ENCODE measurements at regions not wholly inside any gene's neighbourhood (a gene's known extent, or its start where the extent isn't known, plus 50 kb on each side); places are given as distances from the start of the nearest gene placed in this dataset.

- TF ChIP-seq, protein P1, sequence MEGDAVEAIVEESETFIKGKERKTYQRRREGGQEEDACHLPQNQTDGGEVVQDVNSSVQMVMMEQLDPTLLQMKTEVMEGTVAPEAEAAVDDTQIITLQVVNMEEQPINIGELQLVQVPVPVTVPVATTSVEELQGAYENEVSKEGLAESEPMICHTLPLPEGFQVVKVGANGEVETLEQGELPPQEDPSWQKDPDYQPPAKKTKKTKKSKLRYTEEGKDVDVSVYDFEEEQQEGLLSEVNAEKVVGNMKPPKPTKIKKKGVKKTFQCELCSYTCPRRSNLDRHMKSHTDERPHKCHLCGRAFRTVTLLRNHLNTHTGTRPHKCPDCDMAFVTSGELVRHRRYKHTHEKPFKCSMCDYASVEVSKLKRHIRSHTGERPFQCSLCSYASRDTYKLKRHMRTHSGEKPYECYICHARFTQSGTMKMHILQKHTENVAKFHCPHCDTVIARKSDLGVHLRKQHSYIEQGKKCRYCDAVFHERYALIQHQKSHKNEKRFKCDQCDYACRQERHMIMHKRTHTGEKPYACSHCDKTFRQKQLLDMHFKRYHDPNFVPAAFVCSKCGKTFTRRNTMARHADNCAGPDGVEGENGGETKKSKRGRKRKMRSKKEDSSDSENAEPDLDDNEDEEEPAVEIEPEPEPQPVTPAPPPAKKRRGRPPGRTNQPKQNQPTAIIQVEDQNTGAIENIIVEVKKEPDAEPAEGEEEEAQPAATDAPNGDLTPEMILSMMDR (conservative IDR thresholded peaks at IDR 0.05; ENCODE audit: low read length): no peak
- no peak for TF ChIP-seq EZH2phosphoT487 (IDR thresholded peaks at IDR 0.05; ENCODE audit: borderline replicate concordance)
Observed at GRCh38 chr20:40322941-40323340, 366.1 kb downstream of the MAFB start.
